GM12873 (cell line): ENCODE measurements at regions not wholly inside any gene's neighbourhood (a gene's known extent, or its start where the extent isn't known, plus 50 kb on each side); places are given as distances from the start of the nearest gene placed in this dataset.
A peak's percentile ranks its signal among the peaks of the same experiment; 100 is the strongest.

Source experiments
- TF ChIP-seq, protein P1 (sequence below): IDR thresholded peaks from 2 replicates; pipeline ENCODE4 v1.5.1; 2012; ENCODE audit warnings: low read depth, mild to moderate bottlenecking, moderate library complexity, low read length, control low read depth; ENCODE audit not compliant: insufficient read depth; ENCODE audit errors: missing control alignments

DNA sequence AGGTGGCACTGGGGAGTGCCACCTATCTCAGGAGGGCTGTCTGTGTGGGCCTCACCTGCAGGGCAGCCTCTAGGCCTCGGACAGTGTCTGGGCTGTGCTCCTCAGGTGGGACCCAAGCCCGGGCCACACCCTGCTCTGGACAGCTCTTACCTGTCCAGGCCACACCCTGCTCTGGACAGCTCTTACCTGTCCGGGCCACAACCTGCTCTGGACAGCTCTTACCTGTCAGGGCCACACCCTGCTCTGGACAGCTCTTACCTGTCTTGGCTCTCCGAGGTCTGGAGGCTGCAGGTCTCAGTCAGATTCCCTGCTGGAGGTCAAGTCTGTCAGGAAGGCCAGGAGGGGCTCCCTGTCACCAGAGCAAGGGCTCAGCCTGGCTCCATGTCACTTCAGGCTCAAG, 80.6 kb downstream of the LINGO1 start:
- TF ChIP-seq, protein P1, sequence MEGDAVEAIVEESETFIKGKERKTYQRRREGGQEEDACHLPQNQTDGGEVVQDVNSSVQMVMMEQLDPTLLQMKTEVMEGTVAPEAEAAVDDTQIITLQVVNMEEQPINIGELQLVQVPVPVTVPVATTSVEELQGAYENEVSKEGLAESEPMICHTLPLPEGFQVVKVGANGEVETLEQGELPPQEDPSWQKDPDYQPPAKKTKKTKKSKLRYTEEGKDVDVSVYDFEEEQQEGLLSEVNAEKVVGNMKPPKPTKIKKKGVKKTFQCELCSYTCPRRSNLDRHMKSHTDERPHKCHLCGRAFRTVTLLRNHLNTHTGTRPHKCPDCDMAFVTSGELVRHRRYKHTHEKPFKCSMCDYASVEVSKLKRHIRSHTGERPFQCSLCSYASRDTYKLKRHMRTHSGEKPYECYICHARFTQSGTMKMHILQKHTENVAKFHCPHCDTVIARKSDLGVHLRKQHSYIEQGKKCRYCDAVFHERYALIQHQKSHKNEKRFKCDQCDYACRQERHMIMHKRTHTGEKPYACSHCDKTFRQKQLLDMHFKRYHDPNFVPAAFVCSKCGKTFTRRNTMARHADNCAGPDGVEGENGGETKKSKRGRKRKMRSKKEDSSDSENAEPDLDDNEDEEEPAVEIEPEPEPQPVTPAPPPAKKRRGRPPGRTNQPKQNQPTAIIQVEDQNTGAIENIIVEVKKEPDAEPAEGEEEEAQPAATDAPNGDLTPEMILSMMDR: no peak

DNA sequence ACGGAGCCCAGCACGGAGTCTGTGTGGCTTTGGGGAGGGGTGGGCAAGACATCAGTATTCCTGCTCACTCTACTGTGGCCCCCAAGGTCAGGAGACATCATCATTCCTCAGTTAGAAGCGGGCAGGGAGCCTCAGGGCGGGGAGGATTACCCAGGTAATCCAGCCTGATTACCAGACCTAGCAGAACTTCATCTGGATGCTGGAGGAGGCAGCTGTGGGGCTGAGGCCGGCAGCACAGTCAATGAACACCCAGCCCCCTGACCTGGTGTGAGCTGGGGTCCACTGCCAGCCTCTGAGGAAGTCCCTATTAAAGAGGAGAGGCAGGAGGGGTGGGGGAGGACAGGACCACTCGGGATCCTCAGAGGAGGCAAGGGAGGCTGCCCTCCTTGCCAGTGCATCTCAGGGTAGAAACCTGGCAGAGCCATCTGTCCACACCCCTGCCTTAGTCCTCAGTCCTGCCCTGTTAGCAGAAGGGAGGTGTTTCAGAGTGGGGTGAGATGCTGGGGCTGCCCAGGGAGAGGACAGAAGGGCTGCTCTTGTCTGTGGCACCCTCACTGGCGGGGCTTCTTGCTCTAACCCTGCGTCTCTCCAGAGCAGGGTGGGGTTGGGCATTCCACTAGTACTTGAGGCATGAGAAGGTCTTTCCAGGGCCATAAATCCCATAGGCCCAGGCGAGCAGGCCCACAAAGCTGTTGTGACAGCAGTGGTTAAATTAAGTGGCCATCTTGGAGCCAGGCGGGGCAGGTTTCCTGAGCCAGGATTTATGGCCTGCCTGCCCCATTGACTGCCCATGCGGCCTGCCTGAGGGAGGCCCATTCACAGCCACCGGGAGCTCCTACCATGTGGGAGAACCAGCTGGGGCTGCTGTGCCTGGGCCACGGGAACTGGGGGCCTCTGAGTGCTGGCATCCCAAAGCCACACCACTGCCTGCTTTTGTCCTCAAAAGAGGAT, 82.1 kb downstream of the LINGO1 start:
- TF ChIP-seq, protein P1: no peak

DNA sequence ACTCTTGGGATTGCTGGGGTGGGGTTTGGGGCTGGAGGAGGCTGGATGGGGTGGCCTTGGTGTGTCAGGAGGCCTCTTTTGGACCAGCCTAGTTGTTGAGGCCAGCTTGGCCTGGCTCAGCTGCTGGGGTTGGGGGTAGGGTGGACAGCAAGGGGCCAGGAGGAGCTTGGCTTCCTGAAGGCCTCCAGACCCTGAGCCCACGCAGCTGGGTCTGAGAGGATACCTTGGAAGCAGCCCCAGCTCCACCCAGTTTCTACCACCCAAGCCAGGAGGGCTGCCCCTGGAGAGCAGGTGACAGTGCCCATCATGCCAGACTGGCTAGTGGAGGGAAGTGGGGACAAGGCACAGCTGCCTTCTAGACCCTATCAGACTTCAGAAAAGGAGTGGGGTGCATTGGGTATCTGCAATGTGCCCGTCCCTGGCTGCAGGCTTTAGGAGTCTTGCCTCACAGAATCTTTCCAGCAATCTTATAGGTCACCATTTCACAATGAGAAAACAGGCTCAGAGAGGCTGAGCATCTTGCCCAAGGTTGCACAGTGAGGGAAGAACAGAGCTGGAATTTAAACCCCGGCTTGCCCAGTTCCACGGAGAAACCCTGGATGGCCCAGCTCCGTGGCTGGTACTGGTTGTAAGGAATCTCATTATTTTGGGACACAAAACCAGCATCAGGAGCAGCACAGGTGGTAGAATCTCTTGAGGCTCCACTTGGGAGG, 83.0 kb downstream of the LINGO1 start:
- TF ChIP-seq, protein P1: no peak

DNA sequence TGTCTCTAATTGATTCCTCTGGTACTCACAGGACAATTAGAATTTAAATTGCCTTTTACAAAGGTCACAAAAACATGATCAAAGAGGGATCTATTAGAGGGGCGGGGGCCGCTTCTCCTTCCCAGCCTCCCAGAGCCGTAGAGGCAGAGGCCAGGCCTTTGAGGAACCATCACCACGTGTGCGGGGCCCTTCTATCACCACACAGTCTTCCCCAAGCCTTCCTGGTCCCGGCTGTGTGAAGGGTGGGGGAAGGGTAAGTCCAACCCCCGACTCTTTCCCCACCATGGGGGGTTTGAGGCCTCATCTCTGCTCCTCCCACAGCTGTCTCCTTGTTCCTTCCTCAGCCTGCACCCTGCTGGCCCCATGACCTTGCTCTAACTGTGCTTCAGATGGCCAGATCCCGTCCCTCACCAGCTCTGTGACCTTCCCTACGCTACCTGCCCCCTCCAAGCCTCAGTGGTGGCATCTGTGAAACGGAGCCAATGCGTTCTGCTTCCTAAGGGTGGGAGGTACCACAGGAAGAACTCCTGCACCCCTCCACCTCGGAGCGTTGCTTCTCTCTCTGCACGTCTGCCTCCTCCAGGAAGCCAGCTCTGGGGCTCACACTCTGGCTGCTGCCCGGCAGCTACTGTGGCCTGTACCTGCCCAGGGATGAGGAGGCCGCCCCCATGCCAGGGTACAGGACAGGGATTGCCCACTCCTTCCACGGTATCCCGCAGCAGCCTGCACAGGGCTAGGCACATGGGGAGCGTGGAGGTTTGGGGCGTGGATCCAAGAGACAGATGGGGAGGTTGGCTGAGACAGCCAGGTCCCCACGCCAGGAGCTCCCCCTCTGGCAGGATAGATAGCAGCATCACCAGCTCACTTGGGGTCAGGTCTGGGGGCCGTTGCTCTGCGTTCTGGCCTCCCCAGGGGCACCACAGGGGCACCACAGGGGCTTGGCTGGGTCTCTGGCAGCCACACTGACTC, 83.8 kb downstream of the LINGO1 start:
- TF ChIP-seq, protein P1: peak; percentile 23

DNA sequence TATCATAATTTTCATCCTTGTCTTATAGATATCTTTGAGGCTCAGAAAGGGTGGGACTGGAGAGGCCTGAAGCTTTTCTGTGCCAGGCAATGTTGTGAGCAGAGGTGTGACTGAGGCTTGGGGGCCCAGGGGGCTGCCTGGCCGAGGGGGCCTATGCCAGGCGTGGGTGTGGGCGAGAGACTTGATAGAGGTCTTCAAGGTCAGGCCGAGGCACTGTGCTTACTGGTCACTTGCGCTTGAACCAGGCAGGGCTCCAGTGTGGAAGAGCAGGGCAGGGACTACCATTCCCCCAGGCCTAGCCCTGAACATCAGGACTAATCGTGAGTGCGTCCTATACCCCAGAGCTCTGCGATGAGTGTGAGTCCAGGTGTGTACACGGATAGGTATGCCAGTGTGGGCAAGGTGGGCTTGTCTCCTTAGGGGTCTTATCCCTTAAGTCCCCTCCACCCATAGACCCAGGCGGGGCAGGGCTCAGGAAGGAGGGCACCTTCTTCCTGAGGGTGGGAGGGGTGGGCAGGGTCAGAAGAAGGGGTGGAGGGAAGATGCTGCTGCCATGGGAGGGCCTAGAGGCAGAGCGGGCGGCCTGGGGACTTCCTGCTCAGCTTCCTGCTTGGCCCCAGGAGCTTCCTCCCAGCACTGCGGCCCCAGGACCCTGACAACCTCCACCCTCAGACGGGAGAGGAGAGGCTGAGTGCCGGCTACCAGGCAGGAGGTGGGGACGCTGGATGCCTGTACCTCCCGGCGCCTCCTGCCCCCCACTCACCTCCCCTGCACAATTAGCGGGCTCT, 84.7 kb downstream of the LINGO1 start:
- TF ChIP-seq, protein P1: no peak

DNA sequence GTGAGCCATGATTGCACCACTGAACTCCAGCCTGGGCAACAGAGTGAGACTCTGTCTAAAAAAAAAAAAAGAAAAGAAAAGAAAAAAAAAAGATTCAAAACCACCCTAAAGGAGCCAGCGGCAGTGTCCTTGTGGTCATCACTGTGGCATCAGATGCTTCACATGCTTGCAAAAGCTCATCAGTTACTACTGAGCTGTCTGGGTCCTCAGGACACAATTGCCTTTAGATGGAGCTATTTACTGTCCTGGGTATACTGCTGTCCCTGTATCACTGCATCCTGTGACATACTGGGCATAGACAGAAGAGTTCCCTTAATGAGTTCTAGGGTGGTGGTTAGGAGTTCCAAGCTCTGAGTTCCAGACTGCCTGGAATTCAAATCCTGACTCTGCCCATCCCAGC, 85.8 kb downstream of the LINGO1 start:
- TF ChIP-seq, protein P1: no peak
